ENCODE measurements at regions not wholly inside any gene's neighbourhood (a gene's known extent, or its start where the extent isn't known, plus 50 kb on each side); places are given as distances from the start of the nearest gene placed in this dataset.
A peak's percentile ranks its signal among the peaks of the same experiment; 100 is the strongest.
"Not testable (repeated sequence)": the region's sequence is repeated elsewhere in the genome, so short reads cannot be mapped to it uniquely, and the experiment has no call there.

GRCh38 chr15:69602921-69603320, 150.3 kb downstream of the RPLP1 start:
- DNase-seq: no peak

- no peak for DNase-seq
Observed at GRCh38 chr15:69603369-69604071, 150.9 kb downstream of the RPLP1 start.

GRCh38 chr15:69604072-69604411, 151.4 kb downstream of the RPLP1 start:
- DNase-seq: peak; percentile 87

- no peak for DNase-seq
Observed at GRCh38 chr15:69606144-69606543, 153.5 kb downstream of the RPLP1 start.

GRCh38 chr15:69606921-69607500, 154.4 kb downstream of the RPLP1 start:
- DNase-seq: no peak

- no peak for DNase-seq
Observed at GRCh38 chr15:69608661-69609060, 156.0 kb downstream of the RPLP1 start.

DNA sequence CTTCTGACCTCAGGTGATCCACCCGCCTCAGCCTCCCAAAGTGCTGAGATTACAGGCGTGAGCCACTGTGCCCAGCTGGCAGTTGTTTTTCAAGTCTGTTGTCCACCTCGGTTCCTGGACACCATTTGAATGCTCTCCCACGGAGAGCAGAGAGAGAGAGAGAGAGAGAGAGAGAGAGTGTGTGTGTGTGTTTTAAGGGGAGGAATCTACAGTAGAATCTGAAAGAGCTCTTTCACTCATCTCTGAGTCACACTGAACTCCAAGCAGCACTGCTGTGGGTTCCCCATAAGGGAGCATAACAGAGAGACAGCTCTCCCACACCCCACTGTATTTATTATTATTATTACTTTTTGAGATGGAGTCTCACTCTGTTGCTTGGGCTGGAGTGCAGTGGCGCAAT, 156.6 kb downstream of the RPLP1 start:
- DNase-seq: no peak

- DNase-seq: no peak
Observed at GRCh38 chr15:69609776-69610175, 157.2 kb downstream of the RPLP1 start.

DNA sequence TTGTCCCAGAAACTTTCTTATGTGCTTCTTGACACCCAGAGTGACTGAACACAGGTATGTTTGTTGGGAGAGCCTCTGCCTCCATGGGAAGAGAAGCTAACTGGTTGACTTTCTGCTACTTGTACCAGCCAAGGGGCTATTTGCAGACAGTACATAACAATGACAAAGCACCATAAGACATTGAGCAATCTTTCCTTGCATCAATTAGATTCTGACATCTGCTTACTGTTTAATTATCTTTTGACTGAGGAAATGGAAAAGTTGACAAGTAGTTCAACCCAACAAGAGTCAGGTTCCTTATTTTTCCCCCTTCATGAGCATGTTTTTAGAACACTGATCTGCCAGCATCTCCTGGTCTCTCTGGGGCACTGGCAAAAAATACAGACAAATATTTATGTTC, 157.7 kb downstream of the RPLP1 start:
- no peak for DNase-seq

GRCh38 chr15:69610858-69611257, 158.2 kb downstream of the RPLP1 start:
- DNase-seq: no peak

DNA sequence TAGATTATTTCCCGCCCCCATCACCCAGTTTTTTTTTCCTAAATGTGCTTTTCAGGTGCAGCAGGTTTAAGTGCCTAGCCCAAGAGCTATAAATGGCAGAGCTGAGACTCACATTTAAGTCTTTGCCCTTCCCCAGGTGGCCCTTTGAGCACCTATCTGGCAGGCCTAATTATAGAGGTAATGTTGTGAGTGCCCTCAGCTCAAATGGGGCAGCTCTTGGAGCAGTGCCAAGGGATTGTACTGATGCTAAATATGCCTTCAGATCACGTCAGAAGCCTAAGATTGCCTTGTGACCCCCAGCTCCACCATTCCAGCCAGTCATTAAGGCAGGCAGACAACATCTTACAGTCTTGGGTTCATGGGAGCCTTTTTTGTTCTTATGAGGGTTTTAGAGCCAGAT, 159.5 kb downstream of the RPLP1 start:
- DNase-seq: peak; percentile 37

- no peak for DNase-seq
Observed at GRCh38 chr15:69613182-69613581, 160.6 kb downstream of the RPLP1 start.

DNA sequence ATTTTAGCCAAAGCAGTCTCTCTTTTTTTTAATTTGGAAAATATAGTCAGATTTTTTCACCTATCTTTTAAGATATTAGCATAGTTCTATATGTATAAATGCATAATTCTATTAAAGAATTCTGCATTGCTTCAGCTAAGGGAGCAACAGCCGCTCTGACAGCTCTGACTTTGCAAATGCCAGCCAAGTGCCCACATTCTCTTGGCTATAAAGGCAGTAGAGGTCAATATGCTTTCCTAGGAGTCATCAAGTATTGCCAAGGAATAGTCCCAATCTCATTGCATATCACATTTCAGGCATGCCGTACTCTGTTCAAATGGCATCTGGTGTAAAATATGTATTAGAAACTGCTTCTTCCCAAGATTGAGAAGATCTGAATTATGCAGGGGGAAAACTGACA, 161.4 kb downstream of the RPLP1 start:
- no peak for DNase-seq

DNA sequence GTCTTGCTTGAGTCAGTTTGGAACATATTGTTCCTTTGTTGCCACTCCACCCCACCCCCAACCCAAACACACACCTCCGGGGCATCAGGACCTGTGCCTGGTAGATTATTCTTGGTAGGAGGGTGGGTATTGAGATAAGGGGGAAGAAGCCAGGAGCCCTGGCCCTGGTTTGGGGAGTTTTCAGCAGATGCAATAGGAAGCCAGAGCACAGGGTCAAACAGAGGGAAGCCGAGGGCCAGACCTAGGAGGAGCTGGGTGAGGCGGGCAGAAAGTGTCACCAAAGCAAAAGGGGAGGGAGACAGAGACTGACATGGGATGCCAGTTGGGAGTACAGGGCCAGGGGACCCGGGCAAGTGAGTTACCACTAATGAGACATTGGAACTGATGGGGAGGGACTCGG, 163.1 kb downstream of the RPLP1 start:
- no peak for DNase-seq

DNA sequence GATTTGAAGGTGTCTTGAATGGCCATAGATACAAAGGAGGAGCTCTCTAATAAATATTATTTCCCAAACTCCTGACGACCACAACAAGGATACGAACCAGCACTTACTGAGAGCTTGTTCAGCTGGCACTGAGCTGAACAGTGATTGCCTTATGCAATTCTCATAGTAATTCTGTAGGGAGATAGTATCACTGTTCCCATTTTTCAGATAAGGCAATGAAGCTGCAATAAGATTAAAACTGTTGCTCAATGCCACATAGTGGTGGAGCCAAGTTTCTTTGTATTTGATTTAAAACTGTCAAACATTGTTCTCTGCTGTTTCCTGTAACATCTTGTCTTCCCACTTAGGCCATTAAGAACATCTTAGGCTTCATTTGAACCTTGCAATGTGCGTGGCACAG, 163.9 kb downstream of the RPLP1 start:
- no peak for DNase-seq

- DNase-seq: not testable (repeated sequence)
Observed at GRCh38 chr15:69617144-69617543, 164.5 kb downstream of the RPLP1 start.

DNA sequence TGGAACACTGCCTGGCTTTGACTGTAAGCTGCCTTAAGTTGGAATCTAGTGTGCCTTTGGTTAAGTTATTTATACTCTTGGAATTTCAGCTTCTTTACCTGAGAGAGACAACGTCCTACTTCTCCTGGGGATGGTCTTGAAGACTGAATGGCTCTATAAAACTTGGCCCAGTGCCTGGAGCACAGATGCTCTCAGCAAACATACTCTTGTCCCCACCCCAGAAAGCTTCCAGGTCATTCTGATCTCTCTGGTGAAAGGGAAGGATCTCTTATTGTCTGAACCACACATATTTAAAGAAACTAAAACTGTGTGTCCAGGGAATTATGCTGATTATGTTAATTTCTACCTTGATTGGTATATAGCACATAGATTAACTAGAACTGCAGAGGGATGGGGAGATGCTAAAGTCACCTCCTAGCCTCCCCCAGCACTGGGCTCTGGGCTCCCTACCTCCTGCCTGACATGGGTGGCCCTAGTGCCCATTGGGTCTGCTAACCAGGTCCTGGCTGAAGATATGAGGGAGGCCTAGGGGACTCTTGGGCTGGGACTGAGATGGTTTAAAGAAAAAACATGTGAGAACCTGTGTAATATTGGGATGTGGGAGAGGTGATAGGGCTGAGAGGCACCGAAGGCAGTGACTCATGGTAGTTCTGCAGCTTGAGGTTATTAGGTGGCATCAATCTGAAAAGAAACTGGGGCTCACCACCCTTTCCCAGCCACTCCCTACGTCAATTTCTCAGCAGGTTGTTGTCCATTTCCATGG, 171.0 kb downstream of the RPLP1 start:
- no peak for DNase-seq

DNA sequence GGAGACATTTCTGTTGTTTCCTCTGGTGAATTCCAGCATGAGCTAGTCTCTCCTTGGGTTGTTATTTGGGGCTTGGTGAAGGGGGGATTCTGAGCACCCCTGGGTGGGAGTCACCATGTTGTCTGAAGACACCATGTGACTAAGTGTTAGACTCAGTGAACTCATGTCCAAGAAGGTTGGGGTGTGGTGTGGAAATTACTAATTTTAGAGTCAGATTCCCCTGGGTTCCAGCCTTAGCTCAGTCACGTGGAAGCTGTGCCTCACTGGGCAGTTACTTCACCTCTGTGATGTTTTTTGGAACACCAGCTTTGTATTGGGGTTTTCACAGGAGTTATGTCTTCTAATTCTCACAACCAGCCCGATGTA, 171.5 kb downstream of the RPLP1 start:
- no peak for DNase-seq

DNA sequence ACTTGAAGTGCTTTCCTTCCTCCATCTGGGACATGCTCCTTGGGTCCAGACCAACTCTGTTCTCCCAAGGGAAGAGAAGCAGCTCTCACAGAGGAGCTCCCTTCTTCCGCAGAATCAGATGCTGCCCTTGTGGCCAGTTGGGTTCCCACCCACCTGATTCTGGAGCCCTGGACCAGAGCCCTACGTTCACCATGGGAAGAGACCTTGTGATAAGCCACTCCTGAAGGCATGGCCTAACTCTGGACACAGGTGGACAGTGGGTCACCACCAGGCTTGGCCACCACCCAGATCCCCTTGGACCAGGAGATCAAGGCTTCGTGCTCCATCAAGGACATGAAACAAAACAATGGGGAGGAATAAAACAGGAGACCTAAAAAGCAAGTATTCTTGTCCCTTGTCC, 172.2 kb downstream of the RPLP1 start:
- no peak for DNase-seq

DNA sequence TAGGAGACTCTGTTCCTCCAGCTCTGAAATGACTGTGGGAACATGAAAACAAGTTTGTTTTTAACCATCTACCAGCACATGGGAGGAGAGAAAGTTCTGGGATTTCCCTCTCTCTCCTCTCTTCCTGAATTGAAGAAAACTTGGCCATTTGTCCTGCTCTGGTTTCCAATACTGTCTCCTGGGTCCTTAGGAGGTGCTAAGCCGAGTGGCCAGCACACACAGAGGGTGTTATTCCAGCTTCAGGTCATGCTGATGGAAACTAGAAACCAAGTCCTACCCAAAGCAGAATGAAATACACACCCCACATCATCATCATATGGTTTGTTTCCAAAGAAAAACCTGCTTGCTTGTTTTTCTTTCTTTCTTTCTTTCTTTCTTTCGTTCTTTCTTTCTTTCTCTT, 172.7 kb downstream of the RPLP1 start:
- no peak for DNase-seq

DNA sequence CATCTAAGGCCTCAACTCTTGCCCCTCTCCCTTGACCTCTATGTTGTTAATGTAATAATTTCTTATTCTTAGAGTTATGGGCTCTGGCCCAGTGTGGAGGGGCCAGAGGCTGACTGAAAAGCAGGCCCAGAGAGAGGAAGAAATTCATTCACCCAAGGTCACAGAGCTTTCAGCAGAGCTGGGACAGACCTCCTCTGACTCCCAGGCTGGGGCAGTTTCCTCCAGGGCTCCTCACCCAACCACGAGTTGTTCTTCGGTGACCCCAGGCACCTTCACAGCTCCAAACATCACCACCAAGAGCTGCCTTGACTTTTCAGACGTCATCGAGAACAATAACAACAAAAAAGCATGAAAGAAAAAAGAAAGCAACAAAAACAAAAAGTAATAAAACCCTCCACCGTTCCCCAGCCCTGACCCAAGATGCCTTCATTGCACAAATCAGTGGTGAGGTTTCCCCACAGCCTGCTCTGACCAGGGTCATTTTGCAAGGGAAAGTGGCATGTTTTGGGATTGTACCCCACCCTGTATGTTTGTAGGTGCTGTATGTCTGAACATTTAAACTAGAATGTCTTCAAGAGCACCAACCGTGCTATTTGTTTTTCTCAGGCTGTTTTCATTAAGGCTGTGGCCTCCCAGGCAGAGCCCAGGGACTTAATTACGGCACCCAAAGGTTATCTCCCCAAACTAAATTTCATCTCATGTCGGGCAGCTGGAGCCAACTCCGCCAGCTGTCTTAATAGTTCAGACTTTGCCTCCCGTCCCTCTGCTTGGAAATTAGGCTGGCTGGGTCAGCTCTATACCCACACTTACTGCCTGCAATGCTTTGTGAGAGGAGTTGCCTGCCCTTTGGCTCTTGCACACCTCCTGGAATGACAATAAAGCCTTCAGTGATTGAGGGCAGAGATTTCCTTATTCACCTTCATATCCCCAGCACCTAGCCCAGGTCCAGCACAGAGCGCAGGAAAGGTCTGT, 173.8 kb downstream of the RPLP1 start:
- DNase-seq: no peak

- DNase-seq: no peak
Observed at GRCh38 chr15:69627548-69628158, 175.0 kb downstream of the RPLP1 start.
